ENCODE measurements at regions not wholly inside any gene's neighbourhood (a gene's known extent, or its start where the extent isn't known, plus 50 kb on each side); places are given as distances from the start of the nearest gene placed in this dataset.

- TF ChIP-seq POLR2A (IDR thresholded peaks at IDR 0.05) (no peak), CTCF (IDR thresholded peaks at IDR 0.05) (no peak), POLR2AphosphoS5 (IDR thresholded peaks at IDR 0.05) (no peak)
- 70% methylated on average over 3 of the region's 3 CpGs for WGBS
- Histone ChIP-seq H3K4me1 (replicated peaks) (no peaks in the 10 kb centered on the region), H3K4me3 (no peak overlapping the region), H3K27me3 (replicated peaks; ENCODE audit: insufficient read depth) (no peaks in the 10 kb centered on the region), H3K27ac (no peak overlapping the region), H3K9me3 (no peaks in the 10 kb centered on the region), H3K36me3 (no peaks in the 10 kb centered on the region)
- intact Hi-C loops (cut with DNase I), result no loop called here
- no peak for DNase-seq (ENCODE audit: low spot score)
These were observed 1157.4 kb upstream of the CDH18 start for GRCh38 chr5:21145376-21145775.

GRCh38 chr5:21143686-21144085 lies 1155.7 kb upstream of the CDH18 start:
- no peaks in the 10 kb centered on the region for H3K4me1 ChIP-seq (replicated peaks)
- no peak for TF ChIP-seq POLR2AphosphoS5 (IDR thresholded peaks at IDR 0.05)
- H3K27ac ChIP-seq, result no peak overlapping the region
- 88% methylated on average over 4 of the region's 4 CpGs for WGBS
- DNase-seq (ENCODE audit: low spot score), result no peak
- intact Hi-C loops (cut with DNase I), result no loop called here
- H3K4me3 ChIP-seq, result no peak overlapping the region
- no peaks in the 10 kb centered on the region for H3K36me3 ChIP-seq
- H3K9me3 ChIP-seq, result no peaks in the 10 kb centered on the region
- H3K27me3 ChIP-seq (replicated peaks; ENCODE audit: insufficient read depth), result no peaks in the 10 kb centered on the region

- WGBS, result 83% methylated on average over 9 of the region's 9 CpGs
- no peaks in the 10 kb centered on the region for H3K9me3 ChIP-seq
- H3K4me3 ChIP-seq, result no peak overlapping the region
- H3K27ac ChIP-seq, result no peak overlapping the region
- TF ChIP-seq POLR2A (IDR thresholded peaks at IDR 0.05) (no peak), POLR2AphosphoS5 (IDR thresholded peaks at IDR 0.05) (no peak), CTCF (IDR thresholded peaks at IDR 0.05) (no peak)
- no peak for DNase-seq (ENCODE audit: low spot score)
- no peaks in the 10 kb centered on the region for H3K4me1 ChIP-seq (replicated peaks)
- H3K27me3 ChIP-seq (replicated peaks; ENCODE audit: insufficient read depth), result no peaks in the 10 kb centered on the region
- no peaks in the 10 kb centered on the region for H3K36me3 ChIP-seq
- intact Hi-C loops (cut with DNase I), result no loop called here
These were observed 1154.8 kb upstream of the CDH18 start for GRCh38 chr5:21142791-21143190.

GRCh38 chr5:21140987-21141386 lies 1153.0 kb upstream of the CDH18 start:
- no peak for TF ChIP-seq POLR2A (IDR thresholded peaks at IDR 0.05)
- no peak for TF ChIP-seq CTCF (IDR thresholded peaks at IDR 0.05)
- TF ChIP-seq POLR2AphosphoS5 (IDR thresholded peaks at IDR 0.05), result no peak
- Histone ChIP-seq H3K4me1 (replicated peaks) (no peaks in the 10 kb centered on the region), H3K9me3 (no peaks in the 10 kb centered on the region), H3K36me3 (no peaks in the 10 kb centered on the region), H3K27ac (no peak overlapping the region), H3K27me3 (replicated peaks; ENCODE audit: insufficient read depth) (no peaks in the 10 kb centered on the region), H3K4me3 (no peak overlapping the region)
- intact Hi-C loops (cut with DNase I), result no loop called here
- no peak for DNase-seq (ENCODE audit: low spot score)
- WGBS, result 86% methylated on average over 13 of the region's 13 CpGs

GRCh38 chr5:21126236-21126635 lies 1138.2 kb upstream of the CDH18 start:
- TF ChIP-seq CTCF (IDR thresholded peaks at IDR 0.05) (no peak), POLR2A (IDR thresholded peaks at IDR 0.05) (no peak), POLR2AphosphoS5 (IDR thresholded peaks at IDR 0.05) (no peak)
- H3K36me3 ChIP-seq, result no peaks in the 10 kb centered on the region
- no peaks in the 10 kb centered on the region for H3K4me1 ChIP-seq (replicated peaks)
- intact Hi-C loops (cut with DNase I), result no loop called here
- H3K27ac ChIP-seq, result no peak overlapping the region
- no peak for DNase-seq (ENCODE audit: low spot score)
- H3K9me3 ChIP-seq, result no peaks in the 10 kb centered on the region
- H3K4me3 ChIP-seq, result no peak overlapping the region
- no peaks in the 10 kb centered on the region for H3K27me3 ChIP-seq (replicated peaks; ENCODE audit: insufficient read depth)
